HCT116 (cell line): ENCODE measurements at regions not wholly inside any gene's neighbourhood (a gene's known extent, or its start where the extent isn't known, plus 50 kb on each side); places are given as distances from the start of the nearest gene placed in this dataset.

Experiments used
- CEBPB ChIP-seq: IDR thresholded peaks from 2 replicates; pipeline ENCODE4 v1.6.1; 2012; ENCODE audit warnings: low read depth
- CTCF ChIP-seq, 3 experiments: fragments of 200-600 bp in 1 of 3; sonication (generic) in 1 of 3; IDR thresholded peaks in 2 of 3; conservative IDR thresholded peaks in 1 of 3; 2 replicates each; pipeline ENCODE4 v1.5.1; 2012 to 2017; ENCODE audit warnings: low read depth in 2 of 3, low read length in 2 of 3, antibody characterized with exemption in 1 of 3, borderline replicate concordance in 1 of 3, control low read depth in 1 of 3, mild to moderate bottlenecking in 1 of 3, mixed read lengths in 1 of 3, mixed run types in 1 of 3, moderate library complexity in 1 of 3; ENCODE audit not compliant: insufficient read depth in 1 of 3
- POLR2AphosphoS5 ChIP-seq: IDR thresholded peaks from 2 replicates; pipeline ENCODE4 v1.6.1; 2011; ENCODE audit warnings: mild to moderate bottlenecking, low read depth, low read length, moderate library complexity
- SIN3A ChIP-seq: IDR thresholded peaks from 2 replicates; pipeline ENCODE4 v1.6.1; 2012; ENCODE audit warnings: low read depth
- ZNF274 ChIP-seq: fragments of 200-500 bp; sonication (Bioruptor generic); IDR thresholded peaks from 2 replicates; pipeline ENCODE4 v1.6.1; 2014; ENCODE audit warnings: mild to moderate bottlenecking, low read depth, low read length, inconsistent platforms
- TF ChIP-seq, protein P1 (sequence below): IDR thresholded peaks from 2 replicates; pipeline ENCODE4 v1.6.1; 2012; ENCODE audit warnings: low read depth

GRCh38 chr16:60279061-60279665 is 1545.0 kb upstream of the GOT2 start:
- TF ChIP-seq ZNF274 (no peak), CEBPB (no peak), SIN3A (no peak), CTCF (IDR thresholded peaks at IDR 0.05 in 2 of 3, conservative IDR thresholded peaks at IDR 0.05 in 1 of 3; ENCODE audit: borderline replicate concordance in 1 of 3, insufficient read depth in 1 of 3, low read depth in 2 of 3, low read length in 2 of 3) (no peak), POLR2AphosphoS5 (no peak)
- TF ChIP-seq, protein P1, sequence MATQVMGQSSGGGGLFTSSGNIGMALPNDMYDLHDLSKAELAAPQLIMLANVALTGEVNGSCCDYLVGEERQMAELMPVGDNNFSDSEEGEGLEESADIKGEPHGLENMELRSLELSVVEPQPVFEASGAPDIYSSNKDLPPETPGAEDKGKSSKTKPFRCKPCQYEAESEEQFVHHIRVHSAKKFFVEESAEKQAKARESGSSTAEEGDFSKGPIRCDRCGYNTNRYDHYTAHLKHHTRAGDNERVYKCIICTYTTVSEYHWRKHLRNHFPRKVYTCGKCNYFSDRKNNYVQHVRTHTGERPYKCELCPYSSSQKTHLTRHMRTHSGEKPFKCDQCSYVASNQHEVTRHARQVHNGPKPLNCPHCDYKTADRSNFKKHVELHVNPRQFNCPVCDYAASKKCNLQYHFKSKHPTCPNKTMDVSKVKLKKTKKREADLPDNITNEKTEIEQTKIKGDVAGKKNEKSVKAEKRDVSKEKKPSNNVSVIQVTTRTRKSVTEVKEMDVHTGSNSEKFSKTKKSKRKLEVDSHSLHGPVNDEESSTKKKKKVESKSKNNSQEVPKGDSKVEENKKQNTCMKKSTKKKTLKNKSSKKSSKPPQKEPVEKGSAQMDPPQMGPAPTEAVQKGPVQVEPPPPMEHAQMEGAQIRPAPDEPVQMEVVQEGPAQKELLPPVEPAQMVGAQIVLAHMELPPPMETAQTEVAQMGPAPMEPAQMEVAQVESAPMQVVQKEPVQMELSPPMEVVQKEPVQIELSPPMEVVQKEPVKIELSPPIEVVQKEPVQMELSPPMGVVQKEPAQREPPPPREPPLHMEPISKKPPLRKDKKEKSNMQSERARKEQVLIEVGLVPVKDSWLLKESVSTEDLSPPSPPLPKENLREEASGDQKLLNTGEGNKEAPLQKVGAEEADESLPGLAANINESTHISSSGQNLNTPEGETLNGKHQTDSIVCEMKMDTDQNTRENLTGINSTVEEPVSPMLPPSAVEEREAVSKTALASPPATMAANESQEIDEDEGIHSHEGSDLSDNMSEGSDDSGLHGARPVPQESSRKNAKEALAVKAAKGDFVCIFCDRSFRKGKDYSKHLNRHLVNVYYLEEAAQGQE = no peak
